ENCODE measurements at regions not wholly inside any gene's neighbourhood (a gene's known extent, or its start where the extent isn't known, plus 50 kb on each side); places are given as distances from the start of the nearest gene placed in this dataset.

GRCh38 chr16:52671590-52671989 lies 124.6 kb upstream of the TOX3 start:
- TF ChIP-seq CTCF (IDR thresholded peaks at IDR 0.05; ENCODE audit: insufficient read depth, low read depth, low read length): no peak
- TF ChIP-seq EZH2 (IDR thresholded peaks at IDR 0.05; ENCODE audit: insufficient read depth, low read length): no peak

Data from astrocyte (in vitro differentiated cells and primary cell).